ENCODE measurements at regions not wholly inside any gene's neighbourhood (a gene's known extent, or its start where the extent isn't known, plus 50 kb on each side); places are given as distances from the start of the nearest gene placed in this dataset.

- TF ChIP-seq CTCF (conservative IDR thresholded peaks at IDR 0.05; ENCODE audit: low read depth, low read length) (no peak), EZH2 (IDR thresholded peaks at IDR 0.05; ENCODE audit: borderline replicate concordance, low read depth, low read length, poor library complexity, severe bottlenecking) (no peak)
Observed at GRCh38 chr11:96461871-96462270, 72.1 kb downstream of the JRKL start.

Data from A673 (cell line).